GM10248 (cell line): ENCODE measurements at regions not wholly inside any gene's neighbourhood (a gene's known extent, or its start where the extent isn't known, plus 50 kb on each side); places are given as distances from the start of the nearest gene placed in this dataset.

Source experiments
- CTCF ChIA-PET: fragments of 300-600 bp; sonication (Branson Sonifier 250); formaldehyde crosslinking; extraction: SDS; loops from one replicate; lab custom pipeline; 2021; ENCODE audit warnings: antibody characterized with exemption; lab: Yijun Ruan, JAX
- POLR2A ChIA-PET: fragments of 350-650 bp; sonication (Branson Sonifier 250); formaldehyde crosslinking; extraction: SDS; loops from one replicate; lab custom pipeline; 2020; ENCODE audit warnings: antibody characterized with exemption; lab: Yijun Ruan, JAX
- DNase-seq: peaks from one replicate; pipeline ENCODE4 v3.0.0; 2012; ENCODE audit errors: extremely low spot score
- CTCF ChIP-seq: IDR thresholded peaks from 2 replicates; pipeline ENCODE4 v1.5.1; 2012; ENCODE audit warnings: mild to moderate bottlenecking, low read depth; ENCODE audit errors: extremely low read depth, missing control alignments, control extremely low read depth

GRCh38 chr10:131726076-131726880, 174.5 kb upstream of the PPP2R2D start:
- ChIA-PET CTCF (no interaction called here), POLR2A (no interaction called here)
- TF ChIP-seq CTCF, result no peak
- no peak for DNase-seq

GRCh38 chr10:131726967-131727366, 173.8 kb upstream of the PPP2R2D start:
- ChIA-PET CTCF (no interaction called here), POLR2A (no interaction called here)
- no peak for TF ChIP-seq CTCF
- DNase-seq, result no peak

GRCh38 chr10:131727560-131727959, 173.2 kb upstream of the PPP2R2D start:
- CTCF ChIA-PET, result interaction anchor here (1.1 kb wide), 1 partner anchor 71 kb away, joined by 3 read pairs; no protein-coding TSS in a partner anchor
- POLR2A ChIA-PET, result no interaction called here
- no peak for TF ChIP-seq CTCF
- DNase-seq, result no peak

- DNase-seq, result no peak
- TF ChIP-seq CTCF, result no peak
- CTCF ChIA-PET, result interaction anchor here (1.1 kb wide), 1 partner anchor 70 kb away, joined by 3 read pairs; no protein-coding TSS in a partner anchor
- POLR2A ChIA-PET, result no interaction called here
These were observed 172.3 kb upstream of the PPP2R2D start for GRCh38 chr10:131728286-131729228.

- CTCF ChIA-PET, result no interaction called here
- POLR2A ChIA-PET, result no interaction called here
- DNase-seq, result no peak
- no peak for TF ChIP-seq CTCF
These were observed 171.4 kb upstream of the PPP2R2D start for GRCh38 chr10:131729361-131729760.

- CTCF ChIA-PET, result no interaction called here
- POLR2A ChIA-PET, result no interaction called here
- no peak for TF ChIP-seq CTCF
These were observed 170.7 kb upstream of the PPP2R2D start for GRCh38 chr10:131729938-131730660.

More at GRCh38 chr10:131729938-131730660, 170.7 kb upstream of the PPP2R2D start:
- no peak for DNase-seq
